ENCODE measurements at regions not wholly inside any gene's neighbourhood (a gene's known extent, or its start where the extent isn't known, plus 50 kb on each side); places are given as distances from the start of the nearest gene placed in this dataset.

- Histone ChIP-seq H3K27me3 (ENCODE audit: control insufficient read depth in 2 of 2, insufficient read depth in 2 of 2, low read length in 2 of 2) (peaks cover 0 to 4% of the 10 kb centered on the region in 2 donors), H3K36me3 (ENCODE audit: control insufficient read depth in 2 of 2, insufficient read depth in 2 of 2, low read length in 2 of 2) (no peaks in the 10 kb centered on the region), H3K4me1 (ENCODE audit: control insufficient read depth in 2 of 2, insufficient read depth in 2 of 2, low read length in 2 of 2) (no peaks in the 10 kb centered on the region), H3K27ac (ENCODE audit: low read depth in 2 of 2, low read length in 2 of 2) (no peak overlapping the region), H3K9ac (ENCODE audit: low read depth in 1 of 2, low read length in 2 of 2) (no peak overlapping the region), H3K4me3 (ENCODE audit: low read length in 2 of 2) (no peak overlapping the region), H3K9me3 (ENCODE audit: control insufficient read depth in 2 of 2, low read length in 2 of 2) (no peaks in the 10 kb centered on the region)
These were observed 65.7 kb downstream of the TMEM30B start for GRCh38 chr14:61215222-61216020.

GRCh38 chr14:61213920-61214319, 67.2 kb downstream of the TMEM30B start:
- H3K4me1 ChIP-seq (ENCODE audit: control insufficient read depth in 2 of 2, insufficient read depth in 2 of 2, low read length in 2 of 2): no peaks in the 10 kb centered on the region
- H3K27me3 ChIP-seq (ENCODE audit: control insufficient read depth in 2 of 2, insufficient read depth in 2 of 2, low read length in 2 of 2): no peaks in the 10 kb centered on the region
- no peaks in the 10 kb centered on the region for H3K9me3 ChIP-seq (ENCODE audit: control insufficient read depth in 2 of 2, low read length in 2 of 2)
- H3K4me3 ChIP-seq (ENCODE audit: low read length in 2 of 2): no peak overlapping the region
- no peak overlapping the region for H3K9ac ChIP-seq (ENCODE audit: low read depth in 1 of 2, low read length in 2 of 2)
- no peak overlapping the region for H3K27ac ChIP-seq (ENCODE audit: low read depth in 2 of 2, low read length in 2 of 2)
- no peaks in the 10 kb centered on the region for H3K36me3 ChIP-seq (ENCODE audit: control insufficient read depth in 2 of 2, insufficient read depth in 2 of 2, low read length in 2 of 2)

GRCh38 chr14:61213191-61213621, 67.9 kb downstream of the TMEM30B start:
- Histone ChIP-seq H3K4me1 (ENCODE audit: control insufficient read depth in 2 of 2, insufficient read depth in 2 of 2, low read length in 2 of 2) (no peaks in the 10 kb centered on the region), H3K9ac (ENCODE audit: low read depth in 1 of 2, low read length in 2 of 2) (no peak overlapping the region), H3K27me3 (ENCODE audit: control insufficient read depth in 2 of 2, insufficient read depth in 2 of 2, low read length in 2 of 2) (no peaks in the 10 kb centered on the region), H3K9me3 (ENCODE audit: control insufficient read depth in 2 of 2, low read length in 2 of 2) (no peaks in the 10 kb centered on the region), H3K36me3 (ENCODE audit: control insufficient read depth in 2 of 2, insufficient read depth in 2 of 2, low read length in 2 of 2) (no peaks in the 10 kb centered on the region), H3K4me3 (ENCODE audit: low read length in 2 of 2) (no peak overlapping the region), H3K27ac (ENCODE audit: low read depth in 2 of 2, low read length in 2 of 2) (no peak overlapping the region)

- Histone ChIP-seq H3K4me1 (ENCODE audit: control insufficient read depth in 2 of 2, insufficient read depth in 2 of 2, low read length in 2 of 2) (no peaks in the 10 kb centered on the region), H3K4me3 (ENCODE audit: low read length in 2 of 2) (no peak overlapping the region), H3K9me3 (ENCODE audit: control insufficient read depth in 2 of 2, low read length in 2 of 2) (no peaks in the 10 kb centered on the region), H3K9ac (ENCODE audit: low read depth in 1 of 2, low read length in 2 of 2) (no peak overlapping the region), H3K27ac (ENCODE audit: low read depth in 2 of 2, low read length in 2 of 2) (no peak overlapping the region), H3K36me3 (ENCODE audit: control insufficient read depth in 2 of 2, insufficient read depth in 2 of 2, low read length in 2 of 2) (no peaks in the 10 kb centered on the region), H3K27me3 (ENCODE audit: control insufficient read depth in 2 of 2, insufficient read depth in 2 of 2, low read length in 2 of 2) (no peaks in the 10 kb centered on the region)
These were observed 68.6 kb downstream of the TMEM30B start for GRCh38 chr14:61212546-61212945.

- Histone ChIP-seq H3K9ac (ENCODE audit: low read depth in 1 of 2, low read length in 2 of 2) (no peak overlapping the region), H3K27me3 (ENCODE audit: control insufficient read depth in 2 of 2, insufficient read depth in 2 of 2, low read length in 2 of 2) (no peaks in the 10 kb centered on the region), H3K4me3 (ENCODE audit: low read length in 2 of 2) (no peak overlapping the region), H3K36me3 (ENCODE audit: control insufficient read depth in 2 of 2, insufficient read depth in 2 of 2, low read length in 2 of 2) (no peaks in the 10 kb centered on the region), H3K9me3 (ENCODE audit: control insufficient read depth in 2 of 2, low read length in 2 of 2) (no peaks in the 10 kb centered on the region), H3K27ac (ENCODE audit: low read depth in 2 of 2, low read length in 2 of 2) (no peak overlapping the region), H3K4me1 (ENCODE audit: control insufficient read depth in 2 of 2, insufficient read depth in 2 of 2, low read length in 2 of 2) (no peaks in the 10 kb centered on the region)
These were observed 69.5 kb downstream of the TMEM30B start for GRCh38 chr14:61211476-61212255.

- Histone ChIP-seq H3K9ac (ENCODE audit: low read depth in 1 of 2, low read length in 2 of 2) (no peak overlapping the region), H3K36me3 (ENCODE audit: control insufficient read depth in 2 of 2, insufficient read depth in 2 of 2, low read length in 2 of 2) (no peaks in the 10 kb centered on the region), H3K9me3 (ENCODE audit: control insufficient read depth in 2 of 2, low read length in 2 of 2) (no peaks in the 10 kb centered on the region), H3K4me1 (ENCODE audit: control insufficient read depth in 2 of 2, insufficient read depth in 2 of 2, low read length in 2 of 2) (no peaks in the 10 kb centered on the region), H3K27ac (ENCODE audit: low read depth in 2 of 2, low read length in 2 of 2) (no peak overlapping the region), H3K4me3 (ENCODE audit: low read length in 2 of 2) (no peak overlapping the region), H3K27me3 (ENCODE audit: control insufficient read depth in 2 of 2, insufficient read depth in 2 of 2, low read length in 2 of 2) (no peaks in the 10 kb centered on the region)
These were observed 77.9 kb downstream of the TMEM30B start for GRCh38 chr14:61203081-61203753.

GRCh38 chr14:61202124-61202523, 79.0 kb downstream of the TMEM30B start:
- H3K36me3 ChIP-seq (ENCODE audit: control insufficient read depth in 2 of 2, insufficient read depth in 2 of 2, low read length in 2 of 2): no peaks in the 10 kb centered on the region
- H3K27me3 ChIP-seq (ENCODE audit: control insufficient read depth in 2 of 2, insufficient read depth in 2 of 2, low read length in 2 of 2): no peaks in the 10 kb centered on the region
- H3K4me3 ChIP-seq (ENCODE audit: low read length in 2 of 2): no peak overlapping the region
- no peaks in the 10 kb centered on the region for H3K9me3 ChIP-seq (ENCODE audit: control insufficient read depth in 2 of 2, low read length in 2 of 2)
- H3K9ac ChIP-seq (ENCODE audit: low read depth in 1 of 2, low read length in 2 of 2): no peak overlapping the region
- no peak overlapping the region for H3K27ac ChIP-seq (ENCODE audit: low read depth in 2 of 2, low read length in 2 of 2)
- H3K4me1 ChIP-seq (ENCODE audit: control insufficient read depth in 2 of 2, insufficient read depth in 2 of 2, low read length in 2 of 2): no peaks in the 10 kb centered on the region

GRCh38 chr14:61201171-61201570, 80.0 kb downstream of the TMEM30B start:
- no peaks in the 10 kb centered on the region for H3K36me3 ChIP-seq (ENCODE audit: control insufficient read depth in 2 of 2, insufficient read depth in 2 of 2, low read length in 2 of 2)
- H3K27me3 ChIP-seq (ENCODE audit: control insufficient read depth in 2 of 2, insufficient read depth in 2 of 2, low read length in 2 of 2): no peaks in the 10 kb centered on the region
- H3K4me1 ChIP-seq (ENCODE audit: control insufficient read depth in 2 of 2, insufficient read depth in 2 of 2, low read length in 2 of 2): no peaks in the 10 kb centered on the region
- H3K27ac ChIP-seq (ENCODE audit: low read depth in 2 of 2, low read length in 2 of 2): no peak overlapping the region
- no peak overlapping the region for H3K4me3 ChIP-seq (ENCODE audit: low read length in 2 of 2)
- H3K9me3 ChIP-seq (ENCODE audit: control insufficient read depth in 2 of 2, low read length in 2 of 2): no peaks in the 10 kb centered on the region
- H3K9ac ChIP-seq (ENCODE audit: low read depth in 1 of 2, low read length in 2 of 2): no peak overlapping the region

- H3K9ac ChIP-seq (ENCODE audit: low read depth in 1 of 2, low read length in 2 of 2): no peak overlapping the region
- no peak overlapping the region for H3K27ac ChIP-seq (ENCODE audit: low read depth in 2 of 2, low read length in 2 of 2)
- no peaks in the 10 kb centered on the region for H3K27me3 ChIP-seq (ENCODE audit: control insufficient read depth in 2 of 2, insufficient read depth in 2 of 2, low read length in 2 of 2)
- no peaks in the 10 kb centered on the region for H3K9me3 ChIP-seq (ENCODE audit: control insufficient read depth in 2 of 2, low read length in 2 of 2)
- H3K4me1 ChIP-seq (ENCODE audit: control insufficient read depth in 2 of 2, insufficient read depth in 2 of 2, low read length in 2 of 2): no peaks in the 10 kb centered on the region
- no peak overlapping the region for H3K4me3 ChIP-seq (ENCODE audit: low read length in 2 of 2)
- H3K36me3 ChIP-seq (ENCODE audit: control insufficient read depth in 2 of 2, insufficient read depth in 2 of 2, low read length in 2 of 2): no peaks in the 10 kb centered on the region
These were observed 83.7 kb downstream of the TMEM30B start for GRCh38 chr14:61197416-61197815.

- H3K4me1 ChIP-seq (ENCODE audit: control insufficient read depth in 2 of 2, insufficient read depth in 2 of 2, low read length in 2 of 2): no peaks in the 10 kb centered on the region
- no peak overlapping the region for H3K27ac ChIP-seq (ENCODE audit: low read depth in 2 of 2, low read length in 2 of 2)
- H3K4me3 ChIP-seq (ENCODE audit: low read length in 2 of 2): no peak overlapping the region
- H3K9me3 ChIP-seq (ENCODE audit: control insufficient read depth in 2 of 2, low read length in 2 of 2): no peaks in the 10 kb centered on the region
- no peak overlapping the region for H3K9ac ChIP-seq (ENCODE audit: low read depth in 1 of 2, low read length in 2 of 2)
- H3K27me3 ChIP-seq (ENCODE audit: control insufficient read depth in 2 of 2, insufficient read depth in 2 of 2, low read length in 2 of 2): peaks cover 0 to 1% of the 10 kb centered on the region in 2 donors
- no peaks in the 10 kb centered on the region for H3K36me3 ChIP-seq (ENCODE audit: control insufficient read depth in 2 of 2, insufficient read depth in 2 of 2, low read length in 2 of 2)
These were observed 84.3 kb downstream of the TMEM30B start for GRCh38 chr14:61196792-61197191.

All from mucosa of rectum (tissue), 2 donors.